Lower lobe of right lung (tissue), 2 donors: ENCODE measurements at regions not wholly inside any gene's neighbourhood (a gene's known extent, or its start where the extent isn't known, plus 50 kb on each side); places are given as distances from the start of the nearest gene placed in this dataset.
"Not testable (repeated sequence)": the region's sequence is repeated elsewhere in the genome, so short reads cannot be mapped to it uniquely, and the experiment has no call there.

Experiments
- ATAC-seq, 2 donors: fragments of 200-7000 bp; cut with Tn5 transposase; one replicate each; pipeline ENCODE4 v1.9.1; 2020 to 2022; ENCODE audit warnings: mild to moderate bottlenecking in 2 of 2, moderate library complexity in 2 of 2
- DNase-seq: peaks from one replicate; pipeline ENCODE4 v3.0.0-alpha.2; 2020
- H3K27ac ChIP-seq: fragments of 200-600 bp; one replicate; pipeline ENCODE4 v1.8.0; 2022
- H3K27me3 ChIP-seq: fragments of 200-600 bp; one replicate; pipeline ENCODE4 v1.8.0; 2022; ENCODE audit warnings: low read depth
- H3K36me3 ChIP-seq: fragments of 200-600 bp; one replicate; pipeline ENCODE4 v1.8.0; 2022; ENCODE audit warnings: mild to moderate bottlenecking
- H3K4me1 ChIP-seq: fragments of 200-600 bp; one replicate; pipeline ENCODE4 v1.8.0; 2022
- H3K4me3 ChIP-seq: fragments of 200-600 bp; one replicate; pipeline ENCODE4 v1.8.0; 2022; ENCODE audit warnings: mild to moderate bottlenecking
- H3K9me3 ChIP-seq: fragments of 200-600 bp; one replicate; pipeline ENCODE4 v1.8.0; 2022
- CTCF ChIP-seq: fragments of 200-600 bp; IDR thresholded peaks from one replicate; pipeline ENCODE4 v1.8.0; 2022; ENCODE audit warnings: antibody characterized with exemption, mild to moderate bottlenecking
- intact Hi-C: fragments of 100-400 bp; cut with DNase I; formaldehyde crosslinking; loops from one replicate; pipeline ENCODE4 v1.11.0; 2022
- donor health status: DM: no; HTN: yes; CAD: no; lungs with severe emphysema.

GRCh38 chr2:189982087-189982486 lies 80.4 kb downstream of the MSTN start:
- ATAC-seq: no peak
- H3K4me3 ChIP-seq: no peak overlapping the region
- no peak for DNase-seq
- intact Hi-C loops: no loop called here
- TF ChIP-seq CTCF: no peak
- no peak overlapping the region for H3K27ac ChIP-seq
- H3K4me1 ChIP-seq: no peaks in the 10 kb centered on the region
- H3K36me3 ChIP-seq: no peaks in the 10 kb centered on the region
- no peaks in the 10 kb centered on the region for H3K27me3 ChIP-seq
- H3K9me3 ChIP-seq: peaks cover 35% of the 10 kb centered on the region

GRCh38 chr2:189976488-189976887 lies 86.0 kb downstream of the MSTN start:
- H3K27me3 ChIP-seq, ATAC-seq, H3K27ac ChIP-seq, H3K4me3 ChIP-seq, H3K36me3 ChIP-seq, intact Hi-C loops, DNase-seq, H3K4me1 ChIP-seq, H3K9me3 ChIP-seq: not testable (repeated sequence)

GRCh38 chr2:189960346-189960745 lies 102.2 kb downstream of the MSTN start:
- H3K27ac ChIP-seq: no peak overlapping the region
- H3K36me3 ChIP-seq: no peaks in the 10 kb centered on the region
- H3K9me3 ChIP-seq: no peaks in the 10 kb centered on the region
- no peak for DNase-seq
- no peak overlapping the region for H3K4me3 ChIP-seq
- TF ChIP-seq CTCF: no peak
- intact Hi-C loops: no loop called here
- H3K27me3 ChIP-seq: no peaks in the 10 kb centered on the region
- ATAC-seq: no peak
- H3K4me1 ChIP-seq: no peaks in the 10 kb centered on the region

DNA sequence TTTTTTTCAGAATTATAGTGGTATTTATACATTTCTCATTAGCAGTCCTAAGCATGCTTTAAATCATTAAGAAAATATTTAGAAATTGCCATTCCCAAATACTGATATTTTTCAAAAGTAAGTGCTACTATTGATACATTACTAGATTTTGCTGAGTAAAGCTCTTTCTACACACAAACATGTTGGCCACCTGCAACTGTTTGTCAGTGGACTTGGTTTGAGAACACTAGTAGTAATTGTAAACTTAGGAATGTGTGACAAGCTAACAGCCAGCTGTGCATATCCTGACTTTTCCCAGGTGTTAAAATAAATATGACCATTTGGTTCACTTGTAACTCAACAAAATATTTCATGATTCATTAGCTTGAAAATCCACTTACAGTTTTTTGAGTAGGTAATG lies 103.1 kb downstream of the MSTN start:
- no peak for ATAC-seq
- Histone ChIP-seq H3K4me1 (no peaks in the 10 kb centered on the region), H3K4me3 (no peak overlapping the region), H3K27ac (no peak overlapping the region), H3K36me3 (no peaks in the 10 kb centered on the region), H3K27me3 (no peaks in the 10 kb centered on the region), H3K9me3 (no peaks in the 10 kb centered on the region)
- no peak for DNase-seq
- intact Hi-C loops: no loop called here
- no peak for TF ChIP-seq CTCF

DNA sequence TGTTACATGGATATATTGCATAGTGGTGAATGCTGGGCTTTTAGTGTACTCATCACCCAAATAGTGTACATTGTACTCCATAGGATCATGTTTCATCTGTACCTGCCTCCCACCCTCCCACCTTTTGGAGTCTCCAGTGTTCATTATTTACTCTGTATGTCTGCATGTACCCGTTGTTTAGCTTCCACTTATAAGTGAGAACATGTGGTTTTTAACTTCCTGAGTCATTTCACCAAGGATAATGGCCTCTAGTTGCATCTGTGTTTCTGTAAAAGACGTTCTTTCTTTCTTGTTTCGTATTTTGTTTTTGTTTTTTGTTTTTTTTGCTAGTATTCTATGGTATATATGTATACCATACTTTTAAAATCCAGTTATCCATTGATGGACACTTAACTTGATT lies 107.5 kb downstream of the MSTN start:
- no peak overlapping the region for H3K27ac ChIP-seq
- no peak for ATAC-seq
- no peaks in the 10 kb centered on the region for H3K36me3 ChIP-seq
- intact Hi-C loops: no loop called here
- H3K9me3 ChIP-seq: no peaks in the 10 kb centered on the region
- no peak for DNase-seq
- no peaks in the 10 kb centered on the region for H3K27me3 ChIP-seq
- TF ChIP-seq CTCF: no peak
- H3K4me3 ChIP-seq: no peak overlapping the region
- no peaks in the 10 kb centered on the region for H3K4me1 ChIP-seq

DNA sequence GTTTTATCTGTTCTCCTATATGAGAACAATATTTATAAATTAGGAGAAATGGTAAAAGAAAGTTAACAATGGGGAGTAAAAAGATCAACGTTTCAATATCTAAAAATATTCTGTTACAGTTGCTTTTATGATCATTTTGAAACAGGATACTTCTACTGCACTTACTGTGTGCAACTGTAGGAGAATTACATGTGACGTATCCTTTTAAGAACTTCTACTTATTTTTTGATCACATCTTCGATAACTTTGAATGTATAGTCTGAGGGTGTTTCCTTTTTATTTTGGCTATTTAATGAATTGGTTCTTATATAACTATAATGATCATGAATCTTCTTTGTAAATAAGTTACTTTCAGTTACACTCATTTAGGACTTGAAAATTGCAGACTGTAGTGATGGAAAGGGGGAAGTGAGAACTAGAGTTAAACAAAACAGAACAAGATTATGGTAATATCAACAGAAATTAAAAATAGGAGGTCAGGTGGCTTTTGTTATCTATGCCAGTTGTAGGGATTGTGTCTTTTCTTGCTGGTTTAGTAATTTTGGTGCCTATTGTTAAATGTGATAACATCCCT lies 109.9 kb downstream of the MSTN start:
- no peaks in the 10 kb centered on the region for H3K4me1 ChIP-seq
- no peak overlapping the region for H3K27ac ChIP-seq
- no peak overlapping the region for H3K4me3 ChIP-seq
- DNase-seq (no peak), ATAC-seq (no peak)
- H3K36me3 ChIP-seq: no peaks in the 10 kb centered on the region
- intact Hi-C loops: no loop called here
- no peaks in the 10 kb centered on the region for H3K27me3 ChIP-seq
- no peaks in the 10 kb centered on the region for H3K9me3 ChIP-seq
- no peak for TF ChIP-seq CTCF
